H1 (cell line): ENCODE measurements at regions not wholly inside any gene's neighbourhood (a gene's known extent, or its start where the extent isn't known, plus 50 kb on each side); places are given as distances from the start of the nearest gene placed in this dataset.

Experiments
- CBX5 ChIP-seq: fragments of 300-800, 300-1000 bp; sonication (generic); IDR thresholded peaks from 2 replicates; pipeline ENCODE4 v1.7.1; 2016; ENCODE audit warnings: antibody characterized with exemption, low read length, low read depth
- CEBPB ChIP-seq: IDR thresholded peaks from 2 replicates; pipeline ENCODE4 v1.6.1; 2012; ENCODE audit warnings: low read depth, low read length
- PHF8 ChIP-seq: fragments of 200-600 bp; sonication (generic); conservative IDR thresholded peaks from 2 replicates; pipeline ENCODE4 v1.7.1; 2012; ENCODE audit warnings: low read depth, mild to moderate bottlenecking, inconsistent platforms, low read length, moderate library complexity
- POLR2A ChIP-seq, 2 experiments: IDR thresholded peaks; 1 replicate in 1 of 2; 2 replicates in 1 of 2; pipeline ENCODE4 v1.6.1; 2011; ENCODE audit warnings: low read depth in 2 of 2, low read length in 2 of 2, mild to moderate bottlenecking in 2 of 2; ENCODE audit errors: control extremely low read depth in 1 of 2
- RAD21 ChIP-seq, 2 experiments: IDR thresholded peaks in 1 of 2; conservative IDR thresholded peaks in 1 of 2; 2 replicates each; pipeline ENCODE4 v1.6.1; 2011; ENCODE audit warnings: low read depth in 2 of 2, low read length in 2 of 2, improper control_type of control experiment in 1 of 2, inconsistent platforms in 1 of 2, mild to moderate bottlenecking in 1 of 2, moderate library complexity in 1 of 2
- SP4 ChIP-seq: IDR thresholded peaks from 2 replicates; pipeline ENCODE4 v1.6.1; 2012; ENCODE audit warnings: low read length, inconsistent platforms
- TF ChIP-seq, protein P1 (sequence below): fragments of 300-600 bp; sonication (generic); IDR thresholded peaks from 2 replicates; pipeline ENCODE4 v1.7.1; 2012; ENCODE audit warnings: low read length, moderate library complexity, mild to moderate bottlenecking, inconsistent platforms; ENCODE audit not compliant: insufficient replicate concordance
- TF ChIP-seq, protein P2 (sequence below): IDR thresholded peaks from 2 replicates; pipeline ENCODE4 v1.6.1; 2012; ENCODE audit warnings: inconsistent platforms
- TF ChIP-seq, protein P3 (sequence below), 3 experiments: IDR thresholded peaks; 1 replicate in 2 of 3; 2 replicates in 1 of 3; pipeline versions ENCODE4 v1.5.1 to v1.6.1; 2011; ENCODE audit warnings: low read length in 3 of 3, mild to moderate bottlenecking in 3 of 3, inconsistent platforms in 2 of 3, low read depth in 1 of 3, moderate library complexity in 1 of 3; ENCODE audit not compliant: insufficient read depth in 1 of 3; ENCODE audit errors: control extremely low read depth in 1 of 3

DNA sequence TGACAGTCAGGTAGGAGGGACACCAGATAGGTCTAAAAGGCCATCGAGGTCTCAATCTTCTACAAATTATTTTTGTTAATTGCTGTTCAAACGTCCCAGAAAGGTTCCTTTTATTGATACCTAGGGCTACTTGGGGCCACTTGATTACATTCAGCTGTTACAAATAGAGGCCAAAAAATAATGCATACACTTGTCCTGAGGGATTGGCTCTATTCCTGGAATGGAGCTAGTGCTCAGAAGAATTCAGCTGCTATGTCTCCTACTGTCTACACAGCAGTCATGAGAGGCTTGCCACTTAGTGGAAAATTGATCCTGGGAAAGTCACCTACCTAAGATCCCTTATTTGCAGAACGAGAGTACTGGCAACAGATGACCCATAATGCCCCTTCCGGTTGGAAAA is 498.3 kb downstream of the ADGRL2 start (continued):
- TF ChIP-seq, protein P1, sequence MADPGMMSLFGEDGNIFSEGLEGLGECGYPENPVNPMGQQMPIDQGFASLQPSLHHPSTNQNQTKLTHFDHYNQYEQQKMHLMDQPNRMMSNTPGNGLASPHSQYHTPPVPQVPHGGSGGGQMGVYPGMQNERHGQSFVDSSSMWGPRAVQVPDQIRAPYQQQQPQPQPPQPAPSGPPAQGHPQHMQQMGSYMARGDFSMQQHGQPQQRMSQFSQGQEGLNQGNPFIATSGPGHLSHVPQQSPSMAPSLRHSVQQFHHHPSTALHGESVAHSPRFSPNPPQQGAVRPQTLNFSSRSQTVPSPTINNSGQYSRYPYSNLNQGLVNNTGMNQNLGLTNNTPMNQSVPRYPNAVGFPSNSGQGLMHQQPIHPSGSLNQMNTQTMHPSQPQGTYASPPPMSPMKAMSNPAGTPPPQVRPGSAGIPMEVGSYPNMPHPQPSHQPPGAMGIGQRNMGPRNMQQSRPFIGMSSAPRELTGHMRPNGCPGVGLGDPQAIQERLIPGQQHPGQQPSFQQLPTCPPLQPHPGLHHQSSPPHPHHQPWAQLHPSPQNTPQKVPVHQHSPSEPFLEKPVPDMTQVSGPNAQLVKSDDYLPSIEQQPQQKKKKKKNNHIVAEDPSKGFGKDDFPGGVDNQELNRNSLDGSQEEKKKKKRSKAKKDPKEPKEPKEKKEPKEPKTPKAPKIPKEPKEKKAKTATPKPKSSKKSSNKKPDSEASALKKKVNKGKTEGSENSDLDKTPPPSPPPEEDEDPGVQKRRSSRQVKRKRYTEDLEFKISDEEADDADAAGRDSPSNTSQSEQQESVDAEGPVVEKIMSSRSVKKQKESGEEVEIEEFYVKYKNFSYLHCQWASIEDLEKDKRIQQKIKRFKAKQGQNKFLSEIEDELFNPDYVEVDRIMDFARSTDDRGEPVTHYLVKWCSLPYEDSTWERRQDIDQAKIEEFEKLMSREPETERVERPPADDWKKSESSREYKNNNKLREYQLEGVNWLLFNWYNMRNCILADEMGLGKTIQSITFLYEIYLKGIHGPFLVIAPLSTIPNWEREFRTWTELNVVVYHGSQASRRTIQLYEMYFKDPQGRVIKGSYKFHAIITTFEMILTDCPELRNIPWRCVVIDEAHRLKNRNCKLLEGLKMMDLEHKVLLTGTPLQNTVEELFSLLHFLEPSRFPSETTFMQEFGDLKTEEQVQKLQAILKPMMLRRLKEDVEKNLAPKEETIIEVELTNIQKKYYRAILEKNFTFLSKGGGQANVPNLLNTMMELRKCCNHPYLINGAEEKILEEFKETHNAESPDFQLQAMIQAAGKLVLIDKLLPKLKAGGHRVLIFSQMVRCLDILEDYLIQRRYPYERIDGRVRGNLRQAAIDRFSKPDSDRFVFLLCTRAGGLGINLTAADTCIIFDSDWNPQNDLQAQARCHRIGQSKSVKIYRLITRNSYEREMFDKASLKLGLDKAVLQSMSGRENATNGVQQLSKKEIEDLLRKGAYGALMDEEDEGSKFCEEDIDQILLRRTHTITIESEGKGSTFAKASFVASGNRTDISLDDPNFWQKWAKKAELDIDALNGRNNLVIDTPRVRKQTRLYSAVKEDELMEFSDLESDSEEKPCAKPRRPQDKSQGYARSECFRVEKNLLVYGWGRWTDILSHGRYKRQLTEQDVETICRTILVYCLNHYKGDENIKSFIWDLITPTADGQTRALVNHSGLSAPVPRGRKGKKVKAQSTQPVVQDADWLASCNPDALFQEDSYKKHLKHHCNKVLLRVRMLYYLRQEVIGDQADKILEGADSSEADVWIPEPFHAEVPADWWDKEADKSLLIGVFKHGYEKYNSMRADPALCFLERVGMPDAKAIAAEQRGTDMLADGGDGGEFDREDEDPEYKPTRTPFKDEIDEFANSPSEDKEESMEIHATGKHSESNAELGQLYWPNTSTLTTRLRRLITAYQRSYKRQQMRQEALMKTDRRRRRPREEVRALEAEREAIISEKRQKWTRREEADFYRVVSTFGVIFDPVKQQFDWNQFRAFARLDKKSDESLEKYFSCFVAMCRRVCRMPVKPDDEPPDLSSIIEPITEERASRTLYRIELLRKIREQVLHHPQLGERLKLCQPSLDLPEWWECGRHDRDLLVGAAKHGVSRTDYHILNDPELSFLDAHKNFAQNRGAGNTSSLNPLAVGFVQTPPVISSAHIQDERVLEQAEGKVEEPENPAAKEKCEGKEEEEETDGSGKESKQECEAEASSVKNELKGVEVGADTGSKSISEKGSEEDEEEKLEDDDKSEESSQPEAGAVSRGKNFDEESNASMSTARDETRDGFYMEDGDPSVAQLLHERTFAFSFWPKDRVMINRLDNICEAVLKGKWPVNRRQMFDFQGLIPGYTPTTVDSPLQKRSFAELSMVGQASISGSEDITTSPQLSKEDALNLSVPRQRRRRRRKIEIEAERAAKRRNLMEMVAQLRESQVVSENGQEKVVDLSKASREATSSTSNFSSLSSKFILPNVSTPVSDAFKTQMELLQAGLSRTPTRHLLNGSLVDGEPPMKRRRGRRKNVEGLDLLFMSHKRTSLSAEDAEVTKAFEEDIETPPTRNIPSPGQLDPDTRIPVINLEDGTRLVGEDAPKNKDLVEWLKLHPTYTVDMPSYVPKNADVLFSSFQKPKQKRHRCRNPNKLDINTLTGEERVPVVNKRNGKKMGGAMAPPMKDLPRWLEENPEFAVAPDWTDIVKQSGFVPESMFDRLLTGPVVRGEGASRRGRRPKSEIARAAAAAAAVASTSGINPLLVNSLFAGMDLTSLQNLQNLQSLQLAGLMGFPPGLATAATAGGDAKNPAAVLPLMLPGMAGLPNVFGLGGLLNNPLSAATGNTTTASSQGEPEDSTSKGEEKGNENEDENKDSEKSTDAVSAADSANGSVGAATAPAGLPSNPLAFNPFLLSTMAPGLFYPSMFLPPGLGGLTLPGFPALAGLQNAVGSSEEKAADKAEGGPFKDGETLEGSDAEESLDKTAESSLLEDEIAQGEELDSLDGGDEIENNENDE = no peak
- TF ChIP-seq, protein P2, sequence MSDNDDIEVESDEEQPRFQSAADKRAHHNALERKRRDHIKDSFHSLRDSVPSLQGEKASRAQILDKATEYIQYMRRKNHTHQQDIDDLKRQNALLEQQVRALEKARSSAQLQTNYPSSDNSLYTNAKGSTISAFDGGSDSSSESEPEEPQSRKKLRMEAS = no peak
- TF ChIP-seq POLR2A (IDR thresholded peaks at IDR 0.05; ENCODE audit: control extremely low read depth in 1 of 2, low read depth in 2 of 2, low read length in 2 of 2) (no peak), PHF8 (no peak), RAD21 (IDR thresholded peaks at IDR 0.05 in 1 of 2, conservative IDR thresholded peaks at IDR 0.05 in 1 of 2; ENCODE audit: low read depth in 2 of 2, low read length in 2 of 2) (no peak), CBX5 (no peak), SP4 (no peak), CEBPB (no peak)
- TF ChIP-seq, protein P3, sequence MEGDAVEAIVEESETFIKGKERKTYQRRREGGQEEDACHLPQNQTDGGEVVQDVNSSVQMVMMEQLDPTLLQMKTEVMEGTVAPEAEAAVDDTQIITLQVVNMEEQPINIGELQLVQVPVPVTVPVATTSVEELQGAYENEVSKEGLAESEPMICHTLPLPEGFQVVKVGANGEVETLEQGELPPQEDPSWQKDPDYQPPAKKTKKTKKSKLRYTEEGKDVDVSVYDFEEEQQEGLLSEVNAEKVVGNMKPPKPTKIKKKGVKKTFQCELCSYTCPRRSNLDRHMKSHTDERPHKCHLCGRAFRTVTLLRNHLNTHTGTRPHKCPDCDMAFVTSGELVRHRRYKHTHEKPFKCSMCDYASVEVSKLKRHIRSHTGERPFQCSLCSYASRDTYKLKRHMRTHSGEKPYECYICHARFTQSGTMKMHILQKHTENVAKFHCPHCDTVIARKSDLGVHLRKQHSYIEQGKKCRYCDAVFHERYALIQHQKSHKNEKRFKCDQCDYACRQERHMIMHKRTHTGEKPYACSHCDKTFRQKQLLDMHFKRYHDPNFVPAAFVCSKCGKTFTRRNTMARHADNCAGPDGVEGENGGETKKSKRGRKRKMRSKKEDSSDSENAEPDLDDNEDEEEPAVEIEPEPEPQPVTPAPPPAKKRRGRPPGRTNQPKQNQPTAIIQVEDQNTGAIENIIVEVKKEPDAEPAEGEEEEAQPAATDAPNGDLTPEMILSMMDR (IDR thresholded peaks at IDR 0.05; ENCODE audit: control extremely low read depth in 1 of 3, insufficient read depth in 1 of 3, low read depth in 1 of 3, low read length in 3 of 3) = no peak
